ENCODE measurements at regions not wholly inside any gene's neighbourhood (a gene's known extent, or its start where the extent isn't known, plus 50 kb on each side); places are given as distances from the start of the nearest gene placed in this dataset.
"Not testable (repeated sequence)": the region's sequence is repeated elsewhere in the genome, so short reads cannot be mapped to it uniquely, and the experiment has no call there.

DNA sequence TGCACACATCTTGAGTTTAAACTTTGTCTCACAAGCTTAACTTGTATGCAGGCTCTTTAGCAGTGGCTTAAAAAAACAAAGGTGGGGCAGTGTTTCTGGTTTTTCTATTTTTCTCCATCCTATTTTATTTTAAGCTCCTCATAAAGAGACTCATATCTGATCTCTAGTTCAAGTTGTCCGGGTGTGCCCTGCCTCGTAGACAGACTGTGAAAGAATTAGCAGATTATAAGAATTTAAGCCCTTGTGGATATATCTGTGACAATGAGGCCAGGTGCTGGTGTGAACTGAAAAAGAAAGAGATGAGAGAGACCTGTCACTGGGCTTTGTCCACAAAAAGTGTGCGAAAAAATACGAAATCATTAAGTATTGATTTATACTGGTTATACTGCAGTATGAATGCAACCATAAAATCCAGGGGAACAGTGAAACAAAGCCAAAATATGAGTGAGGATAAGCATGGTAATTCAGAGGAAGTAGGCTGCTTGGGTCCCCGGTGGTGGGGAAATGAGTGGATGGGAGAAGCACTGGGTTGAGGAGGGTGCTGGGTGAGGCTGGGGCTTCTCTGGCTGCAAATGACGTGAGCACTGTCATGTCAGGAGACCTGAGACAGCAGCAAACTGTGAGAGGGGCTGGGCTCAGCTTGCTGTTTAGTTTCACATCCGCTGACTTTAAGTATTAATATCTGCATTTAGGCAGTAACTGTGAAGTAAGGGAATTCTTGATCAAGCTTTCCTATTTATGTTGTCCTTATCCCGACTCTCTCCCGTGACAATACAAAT, 179.7 kb upstream of the ANKRD55 start:
- no peak for DNase-seq

DNA sequence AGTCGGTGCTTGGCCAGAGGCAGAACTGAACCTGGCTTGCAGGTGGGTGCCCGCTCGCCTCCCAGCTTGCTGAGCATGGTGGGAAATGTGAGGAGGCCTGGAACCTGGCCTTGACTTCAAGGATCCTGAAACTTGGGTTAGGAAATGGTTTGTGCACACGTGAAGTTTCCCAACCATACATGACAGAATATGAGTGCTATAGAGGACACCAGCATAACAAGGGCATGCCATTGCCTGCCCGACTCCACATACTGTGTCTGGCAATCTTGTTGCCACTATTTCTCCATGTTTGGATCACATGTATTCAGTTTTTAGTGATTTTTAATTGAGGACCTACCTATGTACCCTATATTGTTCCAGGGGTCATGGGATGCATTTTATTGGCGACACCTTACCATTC, 177.6 kb upstream of the ANKRD55 start:
- DNase-seq = no peak

DNA sequence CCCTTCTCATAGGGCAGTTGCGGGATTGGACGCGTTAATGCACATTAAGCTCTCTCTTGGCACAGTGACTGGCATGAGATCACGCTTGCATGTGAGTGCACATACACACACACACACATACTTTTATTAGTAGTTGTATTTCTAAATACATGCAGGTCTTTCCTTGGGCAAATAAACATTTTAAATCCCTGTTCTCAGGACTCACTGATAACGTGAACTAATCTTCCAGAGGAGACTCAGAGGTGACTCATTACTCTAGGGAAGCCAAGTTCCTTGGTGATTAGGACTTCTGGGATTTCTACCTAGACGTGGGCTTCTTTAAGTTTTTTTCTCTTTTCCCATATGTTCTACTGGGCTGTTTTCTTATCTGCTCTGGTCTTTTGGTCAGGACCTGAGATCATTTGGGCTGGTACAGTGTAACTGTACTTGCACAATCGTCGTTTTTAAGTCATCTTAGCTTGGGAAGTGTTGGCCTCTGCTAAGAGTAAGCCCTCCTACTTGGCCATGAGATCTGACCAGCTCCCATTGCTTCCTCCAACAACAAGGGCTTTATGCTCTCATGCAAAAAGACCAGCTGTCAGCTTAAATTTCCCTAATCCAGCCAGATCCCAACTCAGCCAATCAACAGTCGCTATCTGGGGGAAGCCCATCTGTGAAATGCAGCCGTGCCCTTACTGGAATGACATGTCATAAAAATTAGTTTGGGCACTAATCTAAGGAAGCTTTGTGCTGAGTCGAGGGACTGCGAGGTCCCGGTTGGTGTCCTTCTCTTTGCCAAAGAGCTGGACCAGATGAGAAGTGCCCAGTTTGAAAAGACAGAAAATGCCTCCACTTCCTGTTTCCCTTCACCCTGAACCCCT, 176.4 kb upstream of the ANKRD55 start:
- no peak for DNase-seq

DNA sequence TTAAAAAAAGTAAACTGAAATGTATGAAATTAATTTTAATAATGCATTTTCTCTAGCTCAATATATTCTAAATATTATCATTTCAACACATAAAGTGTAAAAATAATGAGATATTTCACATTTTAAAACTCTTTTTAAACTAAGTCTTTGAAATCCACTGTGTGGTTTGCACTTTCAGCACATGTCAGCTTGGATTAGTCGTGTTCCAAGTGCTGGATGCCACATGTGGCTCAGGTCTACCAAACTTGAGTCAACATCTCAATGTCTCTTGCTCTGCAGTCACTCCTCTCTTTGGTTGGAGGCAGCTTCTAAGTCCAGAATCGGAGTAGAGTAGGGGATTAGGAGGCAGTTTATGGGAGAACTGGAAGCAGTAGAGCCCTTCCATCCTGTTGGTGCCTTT, 173.7 kb upstream of the ANKRD55 start:
- no peak for DNase-seq

DNA sequence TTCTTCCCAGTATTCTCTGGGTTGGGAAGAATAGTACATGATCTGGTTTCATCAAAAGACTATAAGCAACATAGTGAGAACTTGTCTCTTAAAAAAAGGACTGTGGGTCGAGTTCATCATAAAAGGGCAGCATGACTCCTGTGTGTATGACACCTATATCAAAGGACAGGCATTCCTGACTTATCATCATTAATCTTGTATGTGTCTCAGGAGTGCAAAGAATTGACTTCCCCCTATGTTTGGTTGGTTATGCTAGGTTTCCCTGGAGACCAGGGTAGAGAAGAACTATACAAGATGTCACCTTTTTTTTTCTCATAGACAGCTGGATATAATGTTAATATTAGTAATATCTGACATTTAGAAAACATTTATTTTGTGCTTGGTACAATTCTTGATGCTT, 173.1 kb upstream of the ANKRD55 start:
- no peak for DNase-seq

DNA sequence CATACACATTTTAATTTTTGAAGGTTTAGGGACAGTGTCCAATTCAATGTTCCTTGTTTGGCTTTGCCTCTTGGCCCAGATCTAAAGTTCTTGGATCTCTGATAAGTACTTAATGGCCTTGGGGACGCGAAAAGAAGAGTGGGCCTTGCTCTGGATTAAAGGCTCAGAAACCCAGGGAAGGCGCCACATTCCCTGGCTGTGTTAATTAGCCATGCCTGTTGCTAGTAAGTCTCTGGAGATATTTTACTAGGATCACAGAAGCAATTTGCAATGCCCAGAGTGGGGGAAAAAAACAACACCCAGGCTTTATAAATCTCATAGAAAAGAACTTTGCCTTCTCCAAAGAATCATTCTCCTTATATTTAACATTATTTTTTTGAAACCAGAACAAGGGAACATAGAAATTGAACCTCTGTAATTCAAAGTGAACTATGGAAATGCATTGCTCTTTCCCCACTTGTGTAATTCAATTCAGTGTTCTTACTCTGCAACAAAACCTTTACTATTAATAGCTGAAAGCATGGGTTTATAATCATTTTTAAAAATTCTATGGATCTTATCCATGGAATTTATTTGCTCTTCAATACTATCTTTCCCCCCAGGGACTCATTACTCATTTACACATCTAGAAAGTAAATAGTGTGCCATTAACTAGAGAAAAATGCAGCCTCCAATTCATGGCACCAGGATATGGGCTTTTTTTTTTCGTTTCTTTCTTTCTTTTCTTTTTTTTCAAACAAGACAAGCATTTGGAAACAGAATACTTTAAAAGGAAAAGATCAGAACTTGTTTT, 172.2 kb upstream of the ANKRD55 start:
- no peak for DNase-seq

DNA sequence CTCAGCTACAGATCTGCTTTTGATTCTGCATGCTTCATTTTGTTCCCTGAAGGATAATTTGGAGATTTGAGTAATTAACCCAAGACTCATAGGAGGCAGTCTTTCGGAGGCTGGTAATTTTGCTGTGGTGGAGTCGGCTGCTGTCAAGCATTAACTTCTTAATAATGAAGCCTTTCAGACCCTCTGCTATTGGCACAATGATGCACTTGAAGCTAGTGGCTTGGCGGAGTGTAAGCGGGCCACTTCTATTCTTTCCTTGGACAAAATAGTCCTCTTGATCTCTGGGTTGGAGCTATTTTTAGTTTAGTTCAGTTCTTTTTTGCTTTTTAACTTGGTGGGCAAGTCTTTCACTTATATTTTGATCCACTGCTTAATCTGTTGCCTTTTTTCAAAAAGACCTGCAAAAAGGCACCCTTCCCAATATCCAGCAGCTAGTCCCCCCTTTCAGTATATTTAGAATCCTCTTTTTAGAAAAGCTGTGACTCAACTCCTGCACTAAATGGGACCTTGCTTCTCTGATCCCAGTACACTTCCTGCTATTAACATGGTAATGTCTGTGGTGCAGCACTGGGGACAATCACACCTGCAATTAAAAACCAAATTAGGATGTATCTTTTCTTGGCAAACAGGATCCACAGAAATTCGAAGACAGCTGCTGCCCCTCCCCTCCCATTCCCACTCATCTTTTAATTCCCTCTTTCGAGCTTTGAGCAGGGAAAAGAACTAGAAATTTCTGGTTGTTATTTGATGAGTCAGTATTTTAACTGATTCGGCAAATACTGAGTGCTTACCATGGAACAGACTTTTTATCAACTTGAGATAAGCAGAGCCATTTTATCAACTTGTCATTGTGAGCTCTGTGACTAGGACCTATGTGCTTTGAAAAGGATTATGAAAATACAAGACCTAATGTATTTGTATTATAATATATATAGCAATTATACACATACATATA, 169.4 kb upstream of the ANKRD55 start:
- DNase-seq = no peak

DNA sequence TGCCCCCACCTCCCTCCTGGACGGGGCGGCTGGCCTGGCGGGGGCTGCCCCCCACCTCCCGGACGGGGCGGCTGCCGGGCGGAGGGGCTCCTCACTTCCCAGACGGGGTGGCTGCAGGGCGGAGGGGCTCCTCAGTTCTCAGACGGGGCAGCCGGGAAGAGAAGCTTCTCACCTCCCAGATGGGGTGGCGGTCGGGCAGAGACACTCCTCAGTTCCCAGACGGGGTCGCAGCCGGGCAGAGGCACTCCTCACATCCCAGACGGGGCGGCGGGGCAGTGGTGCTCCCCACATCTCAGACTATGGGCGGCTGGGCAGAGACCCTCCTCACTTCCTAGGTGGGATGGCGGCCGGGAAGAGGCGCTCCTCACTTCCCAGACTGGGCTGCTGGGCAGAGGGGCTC, 164.7 kb upstream of the ANKRD55 start:
- DNase-seq = not testable (repeated sequence)

DNA sequence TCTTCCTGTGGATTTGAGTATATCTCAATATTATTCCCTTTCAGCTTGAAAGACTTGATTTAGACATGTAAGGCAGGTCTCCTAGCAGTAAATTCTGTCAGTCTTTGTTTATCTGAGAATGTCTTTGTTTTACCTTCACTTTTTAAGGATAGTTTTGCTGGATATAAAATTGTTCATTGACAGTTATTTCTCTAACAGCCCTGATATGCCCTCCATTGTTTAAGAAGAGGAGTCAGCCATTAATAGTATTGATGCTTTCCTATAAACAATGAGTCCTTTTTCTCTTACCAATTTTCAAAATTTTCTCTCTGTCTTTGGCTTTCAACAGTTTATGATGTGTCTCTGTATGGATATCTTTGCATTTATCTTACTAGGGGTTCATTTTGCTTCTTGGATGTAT, 163.5 kb upstream of the ANKRD55 start:
- DNase-seq = no peak

DNA sequence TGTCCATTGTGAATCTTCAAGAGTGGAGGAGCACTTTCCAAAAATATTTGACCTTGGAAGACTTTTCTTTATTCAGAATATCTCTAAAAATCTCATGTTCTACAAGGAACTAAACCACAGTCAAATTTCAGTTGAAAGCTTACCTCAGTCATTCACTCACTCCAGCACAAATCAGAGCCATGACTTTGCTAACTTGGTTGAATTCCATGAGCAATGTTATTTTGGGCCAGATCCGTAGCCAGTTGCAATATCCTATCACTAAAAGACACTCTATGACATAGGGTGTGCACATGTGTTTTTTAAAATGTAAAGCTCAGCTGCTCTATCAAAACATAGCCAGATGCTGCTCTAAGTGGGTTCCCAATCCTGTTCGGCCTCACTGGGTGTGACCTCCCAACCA, 156.1 kb upstream of the ANKRD55 start:
- DNase-seq = no peak

DNA sequence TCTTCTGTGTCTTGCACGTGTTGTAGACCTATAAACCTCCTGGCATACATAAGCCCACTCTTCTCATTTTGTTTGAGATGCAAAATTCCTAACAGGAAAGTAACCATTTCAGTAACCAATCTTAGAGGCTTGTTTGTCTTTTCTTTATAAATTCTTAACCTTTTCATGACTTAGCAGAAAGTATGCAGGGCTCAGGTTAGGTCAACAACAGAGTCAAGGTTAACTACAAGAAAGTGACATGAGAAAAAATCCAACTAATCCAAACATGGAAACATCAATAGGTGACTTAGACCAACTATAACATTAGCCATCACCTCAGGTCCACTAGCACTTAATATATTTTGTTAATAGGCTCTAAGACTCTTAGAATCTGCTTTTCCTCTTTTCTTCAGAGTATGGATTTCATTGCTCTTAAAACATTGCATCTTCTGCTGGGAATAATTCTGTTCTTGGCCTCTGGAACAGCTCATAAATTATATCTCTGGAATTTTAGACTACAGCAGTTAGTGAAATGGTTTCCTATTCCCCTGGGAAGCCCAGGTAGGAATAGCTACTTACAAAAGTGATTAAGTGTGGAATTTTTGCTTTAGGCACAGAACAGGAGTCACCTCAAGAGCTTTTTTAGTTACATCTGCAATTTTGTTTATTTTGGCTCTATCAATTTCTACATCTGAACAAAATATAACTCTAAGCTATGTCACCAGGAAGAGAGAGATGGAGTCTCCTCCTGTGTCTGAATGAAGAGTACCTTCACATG, 155.3 kb upstream of the ANKRD55 start:
- DNase-seq = no peak

DNA sequence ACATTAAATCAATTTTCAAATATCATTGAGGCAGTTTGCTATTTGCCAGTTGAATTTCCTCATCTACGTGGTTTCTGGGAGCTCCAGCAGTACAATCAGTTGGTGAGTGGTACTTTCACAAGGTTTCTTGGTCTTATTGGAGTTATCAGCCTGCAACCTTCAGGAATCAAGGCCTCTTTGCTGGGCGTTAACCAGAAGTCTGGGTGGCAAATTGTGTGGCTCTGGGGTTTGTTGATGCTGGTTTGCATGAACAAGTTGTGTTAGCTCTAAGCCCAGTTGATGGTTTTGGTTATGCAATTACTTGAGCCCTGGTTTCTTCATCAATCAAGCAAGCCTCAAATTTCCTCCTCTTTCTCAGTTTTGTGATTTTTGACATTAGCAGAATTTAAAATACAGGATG, 152.9 kb upstream of the ANKRD55 start:
- DNase-seq = no peak

DNA sequence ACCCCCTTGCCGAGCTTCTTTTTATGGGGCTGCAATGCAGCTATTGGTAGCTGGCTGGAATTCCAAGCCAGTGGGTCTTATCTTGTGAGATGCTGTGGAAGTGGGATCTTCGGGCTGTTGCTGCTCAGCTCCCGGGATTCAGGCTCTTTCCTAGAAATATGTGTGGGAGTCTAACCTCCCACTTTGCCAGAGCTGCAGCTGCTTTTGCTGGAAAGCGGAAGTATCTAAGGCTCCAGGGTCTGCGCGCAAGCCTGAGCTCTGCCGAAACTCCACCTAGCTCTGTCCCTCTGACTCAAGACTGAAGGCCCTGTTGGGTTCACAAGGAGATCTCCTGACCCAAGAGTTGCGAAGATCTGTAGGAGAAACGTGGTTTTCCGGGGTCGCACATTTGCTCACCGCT, 151.1 kb upstream of the ANKRD55 start:
- no peak for DNase-seq

DNA sequence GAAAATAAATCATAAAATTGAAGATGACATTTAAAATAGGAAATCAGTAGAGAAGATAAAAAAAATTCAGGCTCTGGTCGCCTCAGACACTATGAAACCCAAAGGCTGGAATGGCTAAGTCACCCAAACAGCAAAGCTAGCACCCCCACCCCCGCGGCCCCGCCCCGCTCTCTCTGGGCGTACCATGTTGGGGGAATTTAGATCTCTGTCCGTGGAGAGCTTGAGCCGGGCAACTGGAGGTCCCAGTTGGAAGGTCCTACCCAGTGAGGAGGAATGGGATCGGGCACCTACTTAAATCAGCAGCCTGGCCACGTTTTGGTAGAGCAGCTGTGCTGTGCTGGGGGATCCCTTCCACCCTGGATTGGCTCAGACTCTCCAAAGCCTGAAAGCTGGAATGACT, 150.6 kb upstream of the ANKRD55 start:
- DNase-seq = no peak

DNA sequence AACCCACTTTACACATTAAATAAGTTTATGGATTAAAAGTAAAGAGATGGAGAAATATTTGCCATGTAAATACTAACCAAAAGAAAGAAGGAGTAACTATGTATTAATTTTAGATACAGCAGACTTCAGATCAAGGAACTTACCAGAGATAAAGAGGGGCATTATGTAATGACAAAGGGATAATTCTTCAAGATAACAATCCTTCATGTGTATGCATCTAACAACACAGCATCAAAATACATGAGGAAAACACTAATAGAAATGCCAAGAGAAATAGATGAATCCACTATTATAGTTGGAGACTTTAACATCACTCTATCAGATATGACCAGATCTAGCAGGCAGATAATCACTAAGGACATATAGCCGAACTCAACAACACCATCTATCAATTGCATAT, 149.8 kb upstream of the ANKRD55 start:
- no peak for DNase-seq

DNA sequence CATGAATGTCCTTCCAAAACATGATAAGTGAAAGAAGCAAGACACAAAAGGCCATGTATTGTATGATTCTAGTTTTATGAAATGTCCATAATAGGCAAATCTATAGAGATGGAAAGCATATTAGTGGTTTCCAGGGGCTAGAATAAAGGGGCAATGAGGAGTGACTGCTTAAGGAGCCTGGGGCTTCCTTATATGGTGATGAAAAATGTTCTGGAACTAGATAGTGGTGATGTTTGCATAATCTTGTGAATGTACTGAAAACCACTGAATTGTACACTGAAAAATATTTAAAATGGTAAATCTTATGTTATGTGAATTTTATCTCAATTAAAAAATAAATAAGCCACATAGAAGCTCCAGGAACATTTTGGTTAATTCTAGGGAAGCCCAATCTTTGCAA, 144.4 kb upstream of the ANKRD55 start:
- DNase-seq = no peak

DNA sequence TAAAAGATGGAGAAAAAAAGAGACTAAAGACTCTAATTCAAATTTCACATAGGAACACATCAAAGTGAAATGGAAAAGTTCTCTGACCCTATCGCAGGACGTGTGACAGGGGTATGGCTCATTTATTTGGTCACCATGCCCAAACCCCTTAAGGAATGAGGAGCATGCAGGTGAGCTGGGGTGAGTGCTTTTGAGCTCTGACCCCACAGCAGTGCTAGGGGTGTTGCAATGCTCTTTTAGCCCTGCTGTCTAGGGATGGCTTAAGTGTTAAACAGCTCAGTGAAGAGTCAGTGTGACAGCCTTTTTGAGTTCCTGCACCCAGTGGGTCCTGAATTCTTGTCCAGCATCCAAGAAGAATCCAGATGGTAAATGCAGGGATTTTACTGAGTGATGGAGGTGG, 143.0 kb upstream of the ANKRD55 start:
- no peak for DNase-seq

DNA sequence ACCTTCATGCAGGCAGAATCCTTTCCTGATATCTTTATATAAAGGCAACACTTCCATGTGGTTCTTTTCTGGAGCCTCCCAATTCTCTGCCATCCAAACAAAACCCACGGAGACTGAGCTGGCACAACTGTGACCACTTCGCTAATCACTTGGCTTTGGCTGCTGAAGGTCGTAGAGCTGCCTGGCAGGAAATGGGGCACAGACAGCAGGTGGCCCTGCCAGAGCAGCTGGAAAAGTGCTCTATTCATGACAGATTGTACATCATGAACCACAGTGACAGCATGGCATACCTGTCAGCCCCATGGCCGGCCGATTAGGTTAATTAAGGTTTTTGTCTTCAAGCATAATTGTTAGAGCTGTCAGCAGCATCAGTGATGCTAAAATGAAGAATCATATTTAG, 141.9 kb upstream of the ANKRD55 start:
- DNase-seq = no peak

DNA sequence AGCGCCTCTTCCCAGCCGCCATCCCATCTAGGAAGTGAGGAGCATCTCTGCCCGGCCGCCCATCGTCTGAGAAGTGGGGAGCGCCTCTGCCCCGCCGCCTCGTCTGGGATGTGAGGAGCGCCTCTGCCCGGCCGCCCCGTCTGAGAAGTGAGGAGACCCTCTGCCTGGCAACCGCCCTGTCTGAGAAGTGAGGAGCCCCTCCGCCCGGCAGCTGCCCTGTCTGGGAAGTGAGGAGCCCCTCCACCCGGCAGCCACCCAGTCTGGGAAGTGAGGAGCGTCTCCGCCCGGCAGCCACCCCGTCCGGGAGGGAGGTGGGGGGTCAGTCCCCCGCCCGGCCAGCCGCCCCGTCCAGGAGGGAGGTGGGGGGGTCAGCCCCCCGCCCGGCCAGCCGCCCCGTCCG, 139.4 kb upstream of the ANKRD55 start:
- not testable (repeated sequence) for DNase-seq

DNA sequence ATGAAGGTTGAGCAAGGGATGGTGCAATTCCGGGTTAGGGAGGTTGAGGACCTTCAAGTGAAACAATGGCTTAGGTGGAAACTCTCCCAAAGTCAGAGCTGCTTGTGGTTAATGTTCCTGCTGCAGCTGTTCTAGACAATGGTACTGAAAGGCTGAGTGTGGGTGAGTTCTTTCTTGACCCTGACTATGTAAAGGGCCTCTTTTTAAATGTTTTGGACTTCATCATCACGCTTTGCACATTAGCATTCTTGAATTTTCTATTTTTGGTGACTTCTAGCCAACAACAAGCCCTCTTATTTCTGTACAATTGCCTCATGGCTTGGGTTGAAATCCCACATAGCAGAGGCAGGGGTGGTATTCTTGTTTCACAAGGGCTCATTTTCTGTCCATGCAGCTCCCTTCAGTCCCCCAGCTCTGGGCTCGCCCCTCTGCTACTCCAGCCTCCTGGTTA, 136.3 kb upstream of the ANKRD55 start:
- DNase-seq = no peak

DNA sequence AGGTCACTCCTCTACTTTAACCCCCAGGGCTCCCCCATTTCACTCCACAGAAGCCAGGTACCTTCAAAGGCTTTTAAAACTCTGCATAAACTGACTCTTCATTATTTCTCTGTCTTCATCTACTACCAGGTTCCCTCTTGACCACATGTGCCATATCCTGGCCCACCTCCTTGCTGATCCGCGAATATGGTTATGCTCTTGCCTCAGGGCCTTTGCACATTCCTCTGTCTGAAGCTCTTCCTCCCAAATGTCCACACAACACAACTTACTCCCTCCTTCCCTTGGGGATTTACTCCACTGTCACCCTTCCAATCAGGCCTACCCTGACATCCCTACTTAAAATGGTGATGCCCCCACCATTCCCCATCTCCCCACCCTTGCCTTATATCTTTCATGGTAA, 134.6 kb upstream of the ANKRD55 start:
- no peak for DNase-seq

DNA sequence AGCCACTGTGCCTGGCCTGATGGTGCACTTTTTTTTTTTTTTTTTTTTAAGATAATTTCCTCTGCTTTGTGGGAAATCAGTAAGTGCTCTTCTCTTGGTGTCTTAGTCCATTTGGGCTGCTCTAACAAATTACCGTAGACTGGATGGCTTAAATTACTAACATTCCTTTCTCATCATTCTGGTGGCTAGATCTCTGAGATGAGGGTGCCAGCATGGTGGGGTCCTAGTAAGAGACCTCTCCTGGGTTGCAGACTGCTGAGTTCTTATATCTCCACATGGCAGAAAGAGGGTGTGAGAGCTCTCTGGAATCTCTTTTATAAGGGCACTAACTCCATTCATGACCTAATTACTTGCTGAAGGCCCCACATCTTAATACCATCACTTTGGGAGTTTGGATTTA, 133.9 kb upstream of the ANKRD55 start:
- DNase-seq = no peak

Data from GOT3 (cell line).